ENCODE measurements at regions not wholly inside any gene's neighbourhood (a gene's known extent, or its start where the extent isn't known, plus 50 kb on each side); places are given as distances from the start of the nearest gene placed in this dataset.
"Not testable (repeated sequence)": the region's sequence is repeated elsewhere in the genome, so short reads cannot be mapped to it uniquely, and the experiment has no call there.

GRCh38 chr3:102926618-102927017 is 491.8 kb downstream of the ZPLD1 start:
- no TSS peak for BruUV-seq (replicated peaks)
- TF ChIP-seq CTCF (IDR thresholded peaks at IDR 0.05; ENCODE audit: unreplicated experiment), result no peak
- no peaks in the 10 kb centered on the region for H3K36me3 Mint-ChIP-seq (ENCODE audit: insufficient read depth, unreplicated experiment)
- no peak overlapping the region for H3K27ac Mint-ChIP-seq (ENCODE audit: low read depth, unreplicated experiment)
- intact Hi-C loops (cut with micrococcal nuclease), result no loop called here
- H3K4me3 Mint-ChIP-seq (ENCODE audit: unreplicated experiment), result no peak overlapping the region
- no peak for DNase-seq (ENCODE audit: unreplicated experiment)
- POLR2A ChIA-PET, result no interaction called here
- CTCF ChIA-PET, result no interaction called here
- H3K9me3 Mint-ChIP-seq (ENCODE audit: unreplicated experiment), result peaks cover 9% of the 10 kb centered on the region
- no peaks in the 10 kb centered on the region for H3K4me1 Mint-ChIP-seq (ENCODE audit: insufficient read depth, unreplicated experiment)
- H3K27me3 Mint-ChIP-seq (ENCODE audit: insufficient read depth, unreplicated experiment), result no peaks in the 10 kb centered on the region

- ChIA-PET CTCF (interaction anchor here (0.6 kb wide), 1 partner anchor 464 kb away, joined by 3 read pairs; no protein-coding TSS in a partner anchor), POLR2A (no interaction called here)
- Mint-ChIP-seq H3K36me3 (ENCODE audit: insufficient read depth, unreplicated experiment) (peaks cover 5% of the 10 kb centered on the region), H3K4me1 (ENCODE audit: insufficient read depth, unreplicated experiment) (no peaks in the 10 kb centered on the region), H3K9me3 (ENCODE audit: unreplicated experiment) (no peaks in the 10 kb centered on the region), H3K27ac (ENCODE audit: low read depth, unreplicated experiment) (no peak overlapping the region), H3K27me3 (ENCODE audit: insufficient read depth, unreplicated experiment) (peaks cover 30% of the 10 kb centered on the region), H3K4me3 (ENCODE audit: unreplicated experiment) (no peak overlapping the region)
- TF ChIP-seq CTCF (IDR thresholded peaks at IDR 0.05; ENCODE audit: unreplicated experiment), result no peak
- BruUV-seq (replicated peaks), result no TSS peak
- no peak for DNase-seq (ENCODE audit: unreplicated experiment)
- intact Hi-C loops (cut with micrococcal nuclease), result no loop called here
Measured at GRCh38 chr3:102933377-102933776, 498.6 kb downstream of the ZPLD1 start.

GRCh38 chr3:102936511-102937045 is 501.8 kb downstream of the ZPLD1 start:
- CTCF ChIA-PET, result no interaction called here
- no peak overlapping the region for H3K4me3 Mint-ChIP-seq (ENCODE audit: unreplicated experiment)
- no peak for TF ChIP-seq CTCF (IDR thresholded peaks at IDR 0.05; ENCODE audit: unreplicated experiment)
- intact Hi-C loops (cut with micrococcal nuclease), result no loop called here
- no peak overlapping the region for H3K27ac Mint-ChIP-seq (ENCODE audit: low read depth, unreplicated experiment)
- peaks cover 5% of the 10 kb centered on the region for H3K36me3 Mint-ChIP-seq (ENCODE audit: insufficient read depth, unreplicated experiment)
- DNase-seq (ENCODE audit: unreplicated experiment), result no peak
- peaks cover 40% of the 10 kb centered on the region for H3K27me3 Mint-ChIP-seq (ENCODE audit: insufficient read depth, unreplicated experiment)
- no TSS peak for BruUV-seq (replicated peaks)
- H3K4me1 Mint-ChIP-seq (ENCODE audit: insufficient read depth, unreplicated experiment), result no peaks in the 10 kb centered on the region
- POLR2A ChIA-PET, result no interaction called here
- H3K9me3 Mint-ChIP-seq (ENCODE audit: unreplicated experiment), result no peaks in the 10 kb centered on the region

GRCh38 chr3:102941786-102942185 is 507.0 kb downstream of the ZPLD1 start:
- Mint-ChIP-seq H3K27ac (ENCODE audit: low read depth, unreplicated experiment) (no peak overlapping the region), H3K9me3 (ENCODE audit: unreplicated experiment) (no peaks in the 10 kb centered on the region), H3K4me3 (ENCODE audit: unreplicated experiment) (no peak overlapping the region), H3K27me3 (ENCODE audit: insufficient read depth, unreplicated experiment) (peaks cover 50% of the 10 kb centered on the region), H3K36me3 (ENCODE audit: insufficient read depth, unreplicated experiment) (peaks cover 4% of the 10 kb centered on the region), H3K4me1 (ENCODE audit: insufficient read depth, unreplicated experiment) (no peaks in the 10 kb centered on the region)
- no peak for TF ChIP-seq CTCF (IDR thresholded peaks at IDR 0.05; ENCODE audit: unreplicated experiment)
- ChIA-PET CTCF (interaction anchor here (0.5 kb wide), 1 partner anchor 14 kb away, joined by 5 read pairs; no protein-coding TSS in a partner anchor), POLR2A (no interaction called here)
- no peak for DNase-seq (ENCODE audit: unreplicated experiment)
- no TSS peak for BruUV-seq (replicated peaks)
- intact Hi-C loops (cut with micrococcal nuclease), result no loop called here

- DNase-seq (ENCODE audit: unreplicated experiment); H3K9me3 Mint-ChIP-seq (ENCODE audit: unreplicated experiment); BruUV-seq (replicated peaks); H3K4me1 Mint-ChIP-seq (ENCODE audit: insufficient read depth, unreplicated experiment); H3K27ac Mint-ChIP-seq (ENCODE audit: low read depth, unreplicated experiment); H3K4me3 Mint-ChIP-seq (ENCODE audit: unreplicated experiment); POLR2A ChIA-PET; H3K36me3 Mint-ChIP-seq (ENCODE audit: insufficient read depth, unreplicated experiment); intact Hi-C loops (cut with micrococcal nuclease); CTCF ChIA-PET: not testable (repeated sequence)
- peaks cover 79% of the 10 kb centered on the region for H3K27me3 Mint-ChIP-seq (ENCODE audit: insufficient read depth, unreplicated experiment)
Measured at GRCh38 chr3:102946445-102946844, 511.6 kb downstream of the ZPLD1 start.
